ENCODE measurements at regions not wholly inside any gene's neighbourhood (a gene's known extent, or its start where the extent isn't known, plus 50 kb on each side); places are given as distances from the start of the nearest gene placed in this dataset.

DNA sequence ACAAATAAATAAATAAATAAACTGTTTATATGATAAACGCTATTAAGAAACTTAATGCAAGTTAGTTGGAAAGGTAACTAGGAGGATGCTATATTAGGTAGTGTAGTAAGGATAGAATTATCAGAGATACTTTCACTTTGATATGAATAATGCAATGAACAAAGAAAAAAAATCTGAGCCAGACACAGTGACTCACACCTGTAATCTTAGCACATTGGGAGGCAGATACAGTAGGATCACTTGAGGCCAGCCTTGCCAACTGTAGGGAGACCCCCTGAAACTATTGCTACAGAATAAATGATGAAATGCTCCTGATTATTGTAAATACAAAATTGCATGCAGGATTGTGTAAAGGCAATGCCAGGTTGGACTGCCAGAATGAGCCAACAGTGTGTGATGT lies 109.2 kb downstream of the ANXA2R start:
- Histone ChIP-seq H3K4me1 (ENCODE audit: insufficient read depth, poor library complexity, severe bottlenecking) (peaks cover 5% of the 10 kb centered on the region), H3K9me3 (ENCODE audit: severe bottlenecking) (no peaks in the 10 kb centered on the region), H3K27ac (ENCODE audit: poor library complexity, severe bottlenecking) (no peak overlapping the region), H3K27me3 (ENCODE audit: insufficient read depth, poor library complexity, severe bottlenecking) (no peaks in the 10 kb centered on the region), H3K4me3 (ENCODE audit: severe bottlenecking) (no peak overlapping the region), H3K36me3 (ENCODE audit: low read depth) (no peaks in the 10 kb centered on the region)
- no peak for TF ChIP-seq CTCF (IDR thresholded peaks at IDR 0.05; ENCODE audit: poor library complexity, severe bottlenecking)
- peak; percentile 85 for ATAC-seq (ENCODE audit: low read depth)
- no peak for DNase-seq (ENCODE audit: low spot score)

DNA sequence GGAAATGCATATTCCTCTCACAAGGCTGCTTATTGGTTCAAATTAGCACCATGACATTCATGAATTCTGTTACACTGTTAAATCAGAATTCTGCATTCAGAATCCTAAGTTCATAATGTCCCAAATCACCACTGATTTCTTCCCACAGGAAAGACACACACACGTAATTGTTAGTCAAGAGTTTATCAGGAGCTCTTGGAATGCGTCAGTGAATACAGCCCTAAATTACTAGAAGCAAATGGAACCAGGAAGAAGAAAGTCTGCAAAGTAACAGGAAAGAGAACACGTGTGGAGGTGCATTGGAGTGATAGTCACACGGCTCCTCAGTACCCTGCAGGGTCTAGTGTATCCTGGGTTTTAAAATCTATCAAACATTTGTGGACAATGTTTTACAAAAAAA lies 110.2 kb downstream of the ANXA2R start:
- no peaks in the 10 kb centered on the region for H3K36me3 ChIP-seq (ENCODE audit: low read depth)
- H3K27ac ChIP-seq (ENCODE audit: poor library complexity, severe bottlenecking) = no peak overlapping the region
- ATAC-seq (ENCODE audit: low read depth) = no peak
- H3K4me3 ChIP-seq (ENCODE audit: severe bottlenecking) = no peak overlapping the region
- H3K9me3 ChIP-seq (ENCODE audit: severe bottlenecking) = no peaks in the 10 kb centered on the region
- H3K27me3 ChIP-seq (ENCODE audit: insufficient read depth, poor library complexity, severe bottlenecking) = no peaks in the 10 kb centered on the region
- peaks cover 5% of the 10 kb centered on the region for H3K4me1 ChIP-seq (ENCODE audit: insufficient read depth, poor library complexity, severe bottlenecking)
- no peak for TF ChIP-seq CTCF (IDR thresholded peaks at IDR 0.05; ENCODE audit: poor library complexity, severe bottlenecking)
- DNase-seq (ENCODE audit: low spot score) = no peak

DNA sequence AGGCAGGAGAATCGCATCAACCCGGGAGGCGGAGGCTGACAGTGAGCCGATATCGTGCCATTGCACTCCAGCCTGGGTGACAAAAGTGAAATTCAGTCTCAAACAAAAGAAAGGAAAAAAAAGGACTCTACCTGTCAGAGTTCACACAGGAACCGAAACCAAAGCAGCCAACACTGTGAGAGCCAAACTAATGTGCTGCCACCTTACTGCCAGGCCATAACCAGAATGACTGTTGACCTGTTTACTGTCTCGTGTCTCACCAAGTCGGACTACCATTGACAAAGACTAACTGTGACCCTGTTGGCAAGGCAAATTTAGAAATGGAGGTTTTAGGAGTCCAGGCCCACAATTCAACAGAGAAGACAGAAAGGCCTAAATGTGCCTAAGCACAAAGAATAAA lies 112.4 kb downstream of the ANXA2R start:
- H3K4me1 ChIP-seq (ENCODE audit: insufficient read depth, poor library complexity, severe bottlenecking) = peaks cover 5% of the 10 kb centered on the region
- H3K36me3 ChIP-seq (ENCODE audit: low read depth) = no peaks in the 10 kb centered on the region
- H3K27me3 ChIP-seq (ENCODE audit: insufficient read depth, poor library complexity, severe bottlenecking) = no peaks in the 10 kb centered on the region
- H3K27ac ChIP-seq (ENCODE audit: poor library complexity, severe bottlenecking) = no peak overlapping the region
- DNase-seq (ENCODE audit: low spot score) = no peak
- ATAC-seq (ENCODE audit: low read depth) = no peak
- no peak for TF ChIP-seq CTCF (IDR thresholded peaks at IDR 0.05; ENCODE audit: poor library complexity, severe bottlenecking)
- H3K9me3 ChIP-seq (ENCODE audit: severe bottlenecking) = no peaks in the 10 kb centered on the region
- no peak overlapping the region for H3K4me3 ChIP-seq (ENCODE audit: severe bottlenecking)

GRCh38 chr5:42924686-42925085 lies 113.0 kb upstream of the SELENOP start:
- no peak overlapping the region for H3K27ac ChIP-seq (ENCODE audit: poor library complexity, severe bottlenecking)
- DNase-seq (ENCODE audit: low spot score) = no peak
- H3K4me1 ChIP-seq (ENCODE audit: insufficient read depth, poor library complexity, severe bottlenecking) = no peaks in the 10 kb centered on the region
- no peaks in the 10 kb centered on the region for H3K27me3 ChIP-seq (ENCODE audit: insufficient read depth, poor library complexity, severe bottlenecking)
- H3K36me3 ChIP-seq (ENCODE audit: low read depth) = no peaks in the 10 kb centered on the region
- H3K9me3 ChIP-seq (ENCODE audit: severe bottlenecking) = no peaks in the 10 kb centered on the region
- no peak for TF ChIP-seq CTCF (IDR thresholded peaks at IDR 0.05; ENCODE audit: poor library complexity, severe bottlenecking)
- ATAC-seq (ENCODE audit: low read depth) = no peak
- H3K4me3 ChIP-seq (ENCODE audit: severe bottlenecking) = no peak overlapping the region

DNA sequence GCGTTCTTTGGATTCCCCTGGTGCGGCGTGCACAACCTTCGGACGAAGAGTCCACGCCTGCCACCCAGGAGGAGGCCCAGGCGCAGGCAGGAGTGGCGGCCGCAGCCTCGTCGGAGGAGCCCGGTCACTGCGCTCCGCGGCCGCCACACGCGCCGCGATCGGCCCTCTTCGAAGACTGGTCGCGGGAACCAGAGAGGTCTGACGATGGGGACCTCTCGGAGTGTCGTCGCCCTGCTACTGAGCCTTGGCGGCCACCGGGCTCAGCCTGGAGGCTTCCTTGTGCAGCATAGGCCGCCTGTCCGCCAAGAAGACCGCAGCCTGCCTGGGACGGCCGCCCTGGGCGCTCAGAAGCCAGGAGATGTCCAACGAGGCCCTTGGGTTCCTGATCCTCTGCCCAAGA lies 112.5 kb upstream of the SELENOP start:
- H3K36me3 ChIP-seq (ENCODE audit: low read depth) = no peaks in the 10 kb centered on the region
- no peak for TF ChIP-seq CTCF (IDR thresholded peaks at IDR 0.05; ENCODE audit: poor library complexity, severe bottlenecking)
- no peak for ATAC-seq (ENCODE audit: low read depth)

More for the DNA sequence above, 112.5 kb upstream of the SELENOP start:
- Histone ChIP-seq H3K27me3 (ENCODE audit: insufficient read depth, poor library complexity, severe bottlenecking) (no peaks in the 10 kb centered on the region), H3K27ac (ENCODE audit: poor library complexity, severe bottlenecking) (no peak overlapping the region), H3K9me3 (ENCODE audit: severe bottlenecking) (no peaks in the 10 kb centered on the region), H3K4me3 (ENCODE audit: severe bottlenecking) (no peak overlapping the region), H3K4me1 (ENCODE audit: insufficient read depth, poor library complexity, severe bottlenecking) (no peaks in the 10 kb centered on the region)
- no peak for DNase-seq (ENCODE audit: low spot score)

Data from RWPE2 (cell line).